ENCODE measurements at regions not wholly inside any gene's neighbourhood (a gene's known extent, or its start where the extent isn't known, plus 50 kb on each side); places are given as distances from the start of the nearest gene placed in this dataset.

DNA sequence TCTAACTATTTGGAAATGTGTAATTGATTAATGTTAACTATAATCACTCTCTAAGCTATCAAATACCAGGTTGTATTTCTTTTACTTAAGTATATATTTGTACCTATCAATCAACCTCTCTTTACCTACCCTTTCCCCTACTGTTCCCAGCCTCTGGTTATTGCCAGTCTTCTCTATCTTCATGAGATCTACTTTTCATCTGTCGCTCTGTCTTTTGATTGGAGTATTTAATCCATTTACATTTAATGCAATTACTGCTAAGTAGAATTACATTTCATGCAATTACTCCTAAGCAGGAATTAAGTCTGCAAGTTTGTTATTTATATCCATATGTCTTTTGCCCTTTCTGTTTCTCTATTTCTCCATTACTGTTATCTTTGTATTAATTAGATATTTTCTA lies 148.1 kb downstream of the MAT2B start:
- TF ChIP-seq, protein P1, sequence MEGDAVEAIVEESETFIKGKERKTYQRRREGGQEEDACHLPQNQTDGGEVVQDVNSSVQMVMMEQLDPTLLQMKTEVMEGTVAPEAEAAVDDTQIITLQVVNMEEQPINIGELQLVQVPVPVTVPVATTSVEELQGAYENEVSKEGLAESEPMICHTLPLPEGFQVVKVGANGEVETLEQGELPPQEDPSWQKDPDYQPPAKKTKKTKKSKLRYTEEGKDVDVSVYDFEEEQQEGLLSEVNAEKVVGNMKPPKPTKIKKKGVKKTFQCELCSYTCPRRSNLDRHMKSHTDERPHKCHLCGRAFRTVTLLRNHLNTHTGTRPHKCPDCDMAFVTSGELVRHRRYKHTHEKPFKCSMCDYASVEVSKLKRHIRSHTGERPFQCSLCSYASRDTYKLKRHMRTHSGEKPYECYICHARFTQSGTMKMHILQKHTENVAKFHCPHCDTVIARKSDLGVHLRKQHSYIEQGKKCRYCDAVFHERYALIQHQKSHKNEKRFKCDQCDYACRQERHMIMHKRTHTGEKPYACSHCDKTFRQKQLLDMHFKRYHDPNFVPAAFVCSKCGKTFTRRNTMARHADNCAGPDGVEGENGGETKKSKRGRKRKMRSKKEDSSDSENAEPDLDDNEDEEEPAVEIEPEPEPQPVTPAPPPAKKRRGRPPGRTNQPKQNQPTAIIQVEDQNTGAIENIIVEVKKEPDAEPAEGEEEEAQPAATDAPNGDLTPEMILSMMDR (IDR thresholded peaks at IDR 0.05; ENCODE audit: extremely low read depth, low read depth, low read length): no peak
- H4K20me1 ChIP-seq (ENCODE audit: insufficient read depth, low read length): no peaks in the 10 kb centered on the region

DNA sequence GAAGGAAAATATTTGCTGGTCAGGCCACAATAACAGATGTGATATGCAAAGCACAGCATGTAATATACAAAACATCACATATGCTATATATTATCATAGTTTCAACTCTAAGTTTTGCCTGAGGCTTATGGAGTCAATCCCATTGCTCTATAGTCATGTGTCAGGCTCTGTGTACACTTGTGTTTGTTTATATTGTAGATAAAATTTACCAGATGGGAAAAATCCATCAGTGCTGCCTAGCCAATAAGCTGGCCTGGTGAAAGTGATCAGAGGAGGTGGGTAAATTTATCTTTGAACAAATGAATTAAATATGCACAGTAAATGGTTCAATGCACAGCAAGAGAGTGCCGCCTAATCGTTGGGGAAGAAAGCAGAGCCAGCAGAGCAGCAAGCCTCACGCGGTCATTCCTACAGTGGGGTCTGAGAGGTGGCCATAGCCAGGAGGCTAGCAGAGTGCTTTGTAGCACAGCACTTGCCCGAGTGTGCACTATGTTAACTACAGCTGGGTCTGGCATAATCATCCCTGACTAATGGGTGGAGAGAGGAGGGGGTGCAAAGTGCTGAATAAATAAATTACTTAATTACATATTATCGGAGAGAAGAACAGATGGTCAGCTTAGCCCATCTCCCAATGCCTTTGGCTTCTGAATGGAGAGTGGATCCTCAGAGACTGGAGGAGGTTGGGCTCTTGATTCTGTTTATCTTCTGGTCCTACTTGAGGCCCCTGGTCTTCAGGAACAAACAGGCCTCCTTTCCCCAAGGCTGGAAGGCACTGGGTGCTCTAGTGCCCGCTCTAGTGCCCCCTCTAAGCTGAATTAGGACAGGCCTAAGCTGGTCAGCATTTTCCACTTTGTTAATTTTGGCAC lies 153.5 kb downstream of the MAT2B start:
- H3K9me3 ChIP-seq (ENCODE audit: low read depth, low read length): no peaks in the 10 kb centered on the region
- H4K20me1 ChIP-seq (ENCODE audit: insufficient read depth, low read length): no peaks in the 10 kb centered on the region
- H2AFZ ChIP-seq (ENCODE audit: low read length): no peak overlapping the region
- H3K27me3 ChIP-seq (ENCODE audit: insufficient read depth, low read length): no peaks in the 10 kb centered on the region
- H3K36me3 ChIP-seq (ENCODE audit: insufficient read depth, low read length): no peaks in the 10 kb centered on the region
- TF ChIP-seq, protein P1 (IDR thresholded peaks at IDR 0.05; ENCODE audit: extremely low read depth, low read depth, low read length): no peak
- no peak overlapping the region for H3K27ac ChIP-seq (ENCODE audit: low read depth, low read length)
- H3K4me2 ChIP-seq (ENCODE audit: insufficient read depth, low read length): no peak overlapping the region
- H3K4me3 ChIP-seq (ENCODE audit: insufficient read depth, low read length): no peak overlapping the region
- no peak for DNase-seq (ENCODE audit: insufficient read length, low spot score, missing footprints)
- no peaks in the 10 kb centered on the region for H3K4me1 ChIP-seq (ENCODE audit: insufficient read depth, low read length)
- H3K79me2 ChIP-seq (ENCODE audit: insufficient read depth, low read length): no peaks in the 10 kb centered on the region

More for the DNA sequence above, 148.1 kb downstream of the MAT2B start:
- no peaks in the 10 kb centered on the region for H3K36me3 ChIP-seq (ENCODE audit: insufficient read depth, low read length)
- DNase-seq (ENCODE audit: insufficient read length, low spot score, missing footprints): no peak
- H3K27ac ChIP-seq (ENCODE audit: low read depth, low read length): no peak overlapping the region
- H3K4me1 ChIP-seq (ENCODE audit: insufficient read depth, low read length): no peaks in the 10 kb centered on the region
- H3K9me3 ChIP-seq (ENCODE audit: low read depth, low read length): peaks cover 4% of the 10 kb centered on the region
- H3K79me2 ChIP-seq (ENCODE audit: insufficient read depth, low read length): no peaks in the 10 kb centered on the region
- H3K4me2 ChIP-seq (ENCODE audit: insufficient read depth, low read length): no peak overlapping the region
- no peak overlapping the region for H3K4me3 ChIP-seq (ENCODE audit: insufficient read depth, low read length)
- H3K27me3 ChIP-seq (ENCODE audit: insufficient read depth, low read length): no peaks in the 10 kb centered on the region
- no peak overlapping the region for H2AFZ ChIP-seq (ENCODE audit: low read length)

DNA sequence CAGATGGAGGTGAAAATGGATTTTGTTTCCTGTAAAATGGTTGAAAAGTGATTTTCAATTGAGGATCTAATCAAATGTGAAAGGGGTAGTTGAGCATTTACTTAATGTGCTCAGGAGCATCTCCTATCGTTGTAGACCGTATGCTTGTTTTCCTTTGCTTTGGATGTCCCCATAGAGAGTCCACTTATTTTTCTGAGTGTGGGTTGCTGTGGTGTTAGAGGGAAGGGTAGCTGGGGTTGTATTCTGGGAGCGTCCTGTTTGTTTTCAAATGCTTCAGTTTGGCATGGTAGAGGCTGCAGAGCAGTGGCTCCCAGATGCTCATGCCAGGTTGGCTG lies 154.1 kb downstream of the MAT2B start:
- no peak overlapping the region for H2AFZ ChIP-seq (ENCODE audit: low read length)
- no peak overlapping the region for H3K27ac ChIP-seq (ENCODE audit: low read depth, low read length)
- TF ChIP-seq, protein P1 (IDR thresholded peaks at IDR 0.05; ENCODE audit: extremely low read depth, low read depth, low read length): no peak
- H3K4me1 ChIP-seq (ENCODE audit: insufficient read depth, low read length): no peaks in the 10 kb centered on the region
- no peaks in the 10 kb centered on the region for H3K9me3 ChIP-seq (ENCODE audit: low read depth, low read length)
- no peaks in the 10 kb centered on the region for H3K27me3 ChIP-seq (ENCODE audit: insufficient read depth, low read length)
- H3K4me2 ChIP-seq (ENCODE audit: insufficient read depth, low read length): no peak overlapping the region
- no peaks in the 10 kb centered on the region for H4K20me1 ChIP-seq (ENCODE audit: insufficient read depth, low read length)
- DNase-seq (ENCODE audit: insufficient read length, low spot score, missing footprints): no peak
- no peaks in the 10 kb centered on the region for H3K36me3 ChIP-seq (ENCODE audit: insufficient read depth, low read length)
- H3K79me2 ChIP-seq (ENCODE audit: insufficient read depth, low read length): no peaks in the 10 kb centered on the region
- no peak overlapping the region for H3K4me3 ChIP-seq (ENCODE audit: insufficient read depth, low read length)

DNA sequence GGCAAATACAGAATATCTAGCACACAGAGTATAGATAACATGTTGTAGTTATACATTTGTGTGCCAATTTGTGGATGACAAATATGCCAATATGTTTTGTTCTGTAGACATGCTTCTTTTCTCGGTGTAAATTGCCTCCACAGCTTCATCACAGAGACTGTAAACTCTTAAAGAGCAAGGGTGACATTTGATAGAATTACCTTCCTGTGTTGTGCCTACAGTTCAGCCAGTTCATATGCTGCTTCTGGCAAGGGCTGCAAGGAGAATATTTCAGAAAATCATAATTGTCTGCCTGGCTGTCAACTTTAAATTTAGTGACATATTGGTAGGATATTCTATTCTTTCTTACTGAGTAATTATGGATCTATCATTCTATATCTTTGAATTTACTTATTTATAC lies 155.1 kb downstream of the MAT2B start:
- no peak for DNase-seq (ENCODE audit: insufficient read length, low spot score, missing footprints)
- Histone ChIP-seq H3K27ac (ENCODE audit: low read depth, low read length) (no peak overlapping the region), H3K4me2 (ENCODE audit: insufficient read depth, low read length) (no peak overlapping the region), H3K79me2 (ENCODE audit: insufficient read depth, low read length) (no peaks in the 10 kb centered on the region), H3K27me3 (ENCODE audit: insufficient read depth, low read length) (no peaks in the 10 kb centered on the region), H2AFZ (ENCODE audit: low read length) (no peak overlapping the region), H3K9me3 (ENCODE audit: low read depth, low read length) (no peaks in the 10 kb centered on the region), H3K36me3 (ENCODE audit: insufficient read depth, low read length) (no peaks in the 10 kb centered on the region), H3K4me3 (ENCODE audit: insufficient read depth, low read length) (no peak overlapping the region), H3K4me1 (ENCODE audit: insufficient read depth, low read length) (no peaks in the 10 kb centered on the region), H4K20me1 (ENCODE audit: insufficient read depth, low read length) (no peaks in the 10 kb centered on the region)
- TF ChIP-seq, protein P1 (IDR thresholded peaks at IDR 0.05; ENCODE audit: extremely low read depth, low read depth, low read length): no peak
